HCT116 (cell line): ENCODE measurements at regions not wholly inside any gene's neighbourhood (a gene's known extent, or its start where the extent isn't known, plus 50 kb on each side); places are given as distances from the start of the nearest gene placed in this dataset.
"Not testable (repeated sequence)": the region's sequence is repeated elsewhere in the genome, so short reads cannot be mapped to it uniquely, and the experiment has no call there.

Source experiments
- ATAC-seq: fragments of 200-7000 bp; cut with Tn5 transposase; 2 replicates; pipeline ENCODE4 v1.9.1; 2020; ENCODE audit warnings: mild to moderate bottlenecking, moderate library complexity
- BruUV-seq: library from RNA; stranded (reverse); fragments of 400-500 nt; replicated peaks from 2 replicates; lab custom pipeline; 2021; lab: Mats Ljungman, UMichigan
- CTCF ChIA-PET: fragments of 300-600 bp; sonication (Branson Sonifier 250); formaldehyde crosslinking; loops from one replicate; lab custom pipeline; 2021; ENCODE audit warnings: antibody characterized with exemption; lab: Charles Lee
- POLR2A ChIA-PET: fragments of 300-600, 350-600 bp; sonication (Branson Sonifier 250); formaldehyde crosslinking; loops from one replicate; lab custom pipeline; 2021; ENCODE audit warnings: antibody characterized with exemption; lab: Charles Lee
- RAD21 ChIA-PET, 2 experiments: fragments of 300-600 bp; sonication (Branson Sonifier 250); formaldehyde crosslinking; loops; one replicate each; lab custom pipeline; 2023; ENCODE audit warnings: low total read pairs in 2 of 2; ENCODE audit not compliant: uncharacterized antibody in 2 of 2, unreplicated experiment in 2 of 2, low non-redundant PET in 1 of 2; lab: Charles Lee
- DNase-seq: peaks from one replicate; pipeline ENCODE4 v3.0.0-alpha.2; 2010; ENCODE audit warnings: low read depth, low spot score
- H2AFZ ChIP-seq: fragments of 200-600 bp; shearing (Covaris generic), sonication (generic); 2 replicates; pipeline ENCODE4 v1.6.1; 2017; ENCODE audit warnings: low read depth, mixed run types, mixed read lengths, antibody characterized with exemption, low read length; ENCODE audit not compliant: poor library complexity, severe bottlenecking
- H3K27ac ChIP-seq: 2 replicates; pipeline ENCODE4 v1.5.1; 2012; ENCODE audit warnings: low read depth, low read length
- H3K27me3 ChIP-seq: fragments of 200-600 bp; sonication (generic); 2 replicates; pipeline ENCODE4 v1.6.1; 2016; ENCODE audit warnings: mixed run types, low read length, mixed read lengths; ENCODE audit not compliant: insufficient read depth
- H3K36me3 ChIP-seq, 2 experiments: fragments of 200-500 bp in 1 of 2; fragments of 200-600 bp in 1 of 2; sonication (Bioruptor generic) in 1 of 2; sonication (generic) in 1 of 2; 2 replicates each; pipeline versions ENCODE4 v1.5.1 to v1.6.1; 2014 to 2016; ENCODE audit warnings: low read length in 2 of 2, inconsistent platforms in 1 of 2, mixed read lengths in 1 of 2, mixed run types in 1 of 2; ENCODE audit not compliant: insufficient read depth in 2 of 2, control insufficient read depth in 1 of 2
- H3K4me1 ChIP-seq, 2 experiments: fragments of 200-600 bp in 1 of 2; sonication (generic) in 1 of 2; 2 replicates each; pipeline versions ENCODE4 v1.5.1 to v1.6.1; 2012 to 2017; ENCODE audit warnings: low read length in 2 of 2, inconsistent platforms in 1 of 2, mild to moderate bottlenecking in 1 of 2, mixed read lengths in 1 of 2, mixed run types in 1 of 2, moderate library complexity in 1 of 2; ENCODE audit not compliant: insufficient read depth in 2 of 2, control insufficient read depth in 1 of 2
- H3K4me2 ChIP-seq: fragments of 200-600 bp; sonication (generic); 2 replicates; pipeline ENCODE4 v1.6.1; 2017; ENCODE audit warnings: mixed run types, low read length, mixed read lengths
- H3K4me3 ChIP-seq, 2 experiments: fragments of 200-600 bp in 1 of 2; sonication (generic) in 1 of 2; replicated peaks in 1 of 2; 2 replicates each; pipeline ENCODE4 v1.5.1; 2011 to 2016; ENCODE audit warnings: low read length in 2 of 2, control low read depth in 1 of 2, low read depth in 1 of 2, mild to moderate bottlenecking in 1 of 2, mixed read lengths in 1 of 2, mixed run types in 1 of 2
- H3K79me2 ChIP-seq: fragments of 200-600 bp; sonication (generic); 2 replicates; pipeline ENCODE4 v1.6.1; 2017; ENCODE audit warnings: mild to moderate bottlenecking, mixed run types, low read length, moderate library complexity, mixed read lengths; ENCODE audit not compliant: insufficient read depth
- H3K9ac ChIP-seq: fragments of 200-600 bp; sonication (generic); 2 replicates; pipeline ENCODE4 v1.6.1; 2016; ENCODE audit warnings: low read length, mixed read lengths
- H3K9me2 ChIP-seq: fragments of 200-600 bp; sonication (generic), shearing (Covaris generic); 2 replicates; pipeline ENCODE4 v1.6.1; 2017; ENCODE audit warnings: mixed run types, mild to moderate bottlenecking, moderate library complexity; ENCODE audit not compliant: insufficient read depth
- H3K9me3 ChIP-seq, 2 experiments: fragments of 200-500 bp in 1 of 2; fragments of 200-600 bp in 1 of 2; sonication (Bioruptor generic) in 1 of 2; sonication (generic) in 1 of 2; 2 replicates each; pipeline ENCODE4 v1.6.1; 2014 to 2017; ENCODE audit warnings: low read length in 2 of 2, mixed read lengths in 2 of 2, inconsistent platforms in 1 of 2, low read depth in 1 of 2, mild to moderate bottlenecking in 1 of 2, mixed run types in 1 of 2, moderate library complexity in 1 of 2; ENCODE audit not compliant: control insufficient read depth in 1 of 2, insufficient read depth in 1 of 2
- H4K20me1 ChIP-seq: fragments of 200-600 bp; sonication (generic), shearing (Covaris generic); 2 replicates; pipeline ENCODE4 v1.6.1; 2017; ENCODE audit warnings: mixed run types, mild to moderate bottlenecking, moderate library complexity; ENCODE audit not compliant: insufficient read depth
- CEBPB ChIP-seq: IDR thresholded peaks from 2 replicates; pipeline ENCODE4 v1.6.1; 2012; ENCODE audit warnings: low read depth
- ELF1 ChIP-seq: IDR thresholded peaks from 2 replicates; pipeline ENCODE4 v1.6.1; 2012; ENCODE audit warnings: low read depth, borderline replicate concordance
- EZH2 ChIP-seq: fragments of 200-600 bp; sonication (generic); IDR thresholded peaks from 2 replicates; pipeline ENCODE4 v1.6.1; 2017; ENCODE audit warnings: antibody characterized with exemption, mixed run types
- EZH2phosphoT487 ChIP-seq: fragments of 200-600 bp; IDR thresholded peaks from 2 replicates; pipeline ENCODE4 v1.6.1; 2018; ENCODE audit warnings: antibody characterized with exemption, borderline replicate concordance
- POLR2AphosphoS5 ChIP-seq: IDR thresholded peaks from 2 replicates; pipeline ENCODE4 v1.6.1; 2011; ENCODE audit warnings: mild to moderate bottlenecking, low read depth, low read length, moderate library complexity
- RAD21 ChIP-seq: IDR thresholded peaks from 2 replicates; pipeline ENCODE4 v1.6.1; 2012; ENCODE audit warnings: low read depth, mild to moderate bottlenecking
- SIN3A ChIP-seq: IDR thresholded peaks from 2 replicates; pipeline ENCODE4 v1.6.1; 2012; ENCODE audit warnings: low read depth
- ZFX ChIP-seq: fragments of 450-650 bp; IDR thresholded peaks from 2 replicates; pipeline ENCODE4 v1.6.1; 2017
- intact Hi-C: fragments of 100-400 bp; cut with micrococcal nuclease; formaldehyde crosslinking; loops from 2 replicates; pipeline ENCODE4 v1.10.0; 2022
- TF ChIP-seq, protein P1 (sequence below), 3 experiments: fragments of 200-600 bp in 1 of 3; sonication (generic) in 1 of 3; IDR thresholded peaks in 2 of 3; conservative IDR thresholded peaks in 1 of 3; 2 replicates each; pipeline ENCODE4 v1.5.1; 2012 to 2017; ENCODE audit warnings: low read depth in 2 of 3, low read length in 2 of 3, antibody characterized with exemption in 1 of 3, borderline replicate concordance in 1 of 3, control low read depth in 1 of 3, mild to moderate bottlenecking in 1 of 3, mixed read lengths in 1 of 3, mixed run types in 1 of 3, moderate library complexity in 1 of 3; ENCODE audit not compliant: insufficient read depth in 1 of 3
- TF ChIP-seq, protein P2 (sequence below): IDR thresholded peaks from 2 replicates; pipeline ENCODE4 v1.6.1; 2012

DNA sequence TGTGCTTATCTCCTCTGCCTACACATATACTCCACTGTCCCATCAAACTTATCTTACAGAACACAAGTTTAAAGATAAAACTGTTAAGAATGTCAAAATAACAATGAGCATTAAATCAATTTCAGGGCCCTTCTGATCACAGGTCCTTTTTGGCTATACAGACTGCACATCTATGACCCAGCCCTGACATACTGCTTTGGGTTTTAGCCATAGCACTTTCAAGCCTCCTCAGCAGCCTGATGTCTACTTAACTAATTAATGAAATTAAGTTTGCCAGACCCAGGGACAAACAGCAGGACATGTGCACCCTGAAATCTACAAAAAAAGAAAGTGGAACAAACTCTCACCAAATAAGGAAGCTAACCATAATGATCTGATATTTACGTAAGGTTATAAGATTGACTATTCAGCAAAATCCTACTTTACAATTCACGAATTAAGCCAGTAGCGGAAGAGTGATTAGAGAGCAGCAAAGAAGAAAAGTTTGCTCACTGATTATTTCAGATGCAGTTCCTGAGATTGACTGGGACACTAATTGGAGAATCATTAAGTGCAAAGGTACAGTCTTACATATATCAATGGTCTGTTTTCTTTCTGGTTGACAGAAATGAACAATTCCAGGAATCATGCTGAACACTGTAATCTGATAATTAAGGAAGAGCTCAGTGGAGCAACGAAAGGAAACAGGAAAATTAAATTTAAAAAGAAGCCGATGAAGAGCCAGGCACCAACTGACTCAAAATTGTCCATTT is 669.3 kb upstream of the LRRN3 start:
- Histone ChIP-seq H3K4me3 (no peak overlapping the region), H3K27ac (no peak overlapping the region), H3K36me3 (no peaks in the 10 kb centered on the region), H4K20me1 (no peaks in the 10 kb centered on the region), H3K9me3 (no peaks in the 10 kb centered on the region), H3K79me2 (no peaks in the 10 kb centered on the region), H3K4me1 (no peaks in the 10 kb centered on the region), H3K27me3 (no peaks in the 10 kb centered on the region), H3K9ac (no peak overlapping the region), H2AFZ (no peak overlapping the region), H3K4me2 (no peak overlapping the region), H3K9me2 (no peaks in the 10 kb centered on the region)
- no TSS peak for BruUV-seq
- ChIA-PET CTCF (no interaction called here), RAD21 (no interaction called here), POLR2A (no interaction called here)
- TF ChIP-seq SIN3A, result no peak
- no peak for ATAC-seq
- intact Hi-C loops, result no loop called here
- no peak for DNase-seq

DNA sequence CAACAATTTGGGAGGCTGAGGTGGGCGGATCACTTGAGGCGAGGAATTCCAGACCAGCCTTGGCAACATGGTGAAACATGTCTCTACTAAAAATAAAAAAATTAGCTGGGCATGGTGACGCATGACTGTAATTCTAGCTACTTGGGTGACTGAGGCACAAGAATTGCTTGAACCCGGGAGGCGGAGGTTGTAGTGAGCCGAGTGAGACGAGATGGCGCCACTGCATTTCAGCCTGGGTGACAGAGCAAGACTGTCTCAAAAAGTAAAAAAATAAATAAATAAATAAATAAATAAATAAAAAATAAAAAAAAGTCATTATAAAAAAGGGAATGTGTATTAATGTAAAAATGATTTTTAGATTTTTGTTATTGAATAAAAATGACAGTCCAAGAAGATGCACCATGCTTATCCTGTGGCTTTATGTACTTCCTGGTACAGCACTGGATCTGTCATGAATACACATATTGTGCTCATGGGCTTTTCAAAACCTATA is 658.8 kb upstream of the LRRN3 start:
- RAD21 ChIA-PET, result no interaction called here
- TF ChIP-seq CEBPB (no peak), POLR2AphosphoS5 (no peak), SIN3A (no peak), ELF1 (no peak), ZFX (no peak), EZH2 (no peak), RAD21 (no peak), EZH2phosphoT487 (no peak)
- TF ChIP-seq, protein P1, sequence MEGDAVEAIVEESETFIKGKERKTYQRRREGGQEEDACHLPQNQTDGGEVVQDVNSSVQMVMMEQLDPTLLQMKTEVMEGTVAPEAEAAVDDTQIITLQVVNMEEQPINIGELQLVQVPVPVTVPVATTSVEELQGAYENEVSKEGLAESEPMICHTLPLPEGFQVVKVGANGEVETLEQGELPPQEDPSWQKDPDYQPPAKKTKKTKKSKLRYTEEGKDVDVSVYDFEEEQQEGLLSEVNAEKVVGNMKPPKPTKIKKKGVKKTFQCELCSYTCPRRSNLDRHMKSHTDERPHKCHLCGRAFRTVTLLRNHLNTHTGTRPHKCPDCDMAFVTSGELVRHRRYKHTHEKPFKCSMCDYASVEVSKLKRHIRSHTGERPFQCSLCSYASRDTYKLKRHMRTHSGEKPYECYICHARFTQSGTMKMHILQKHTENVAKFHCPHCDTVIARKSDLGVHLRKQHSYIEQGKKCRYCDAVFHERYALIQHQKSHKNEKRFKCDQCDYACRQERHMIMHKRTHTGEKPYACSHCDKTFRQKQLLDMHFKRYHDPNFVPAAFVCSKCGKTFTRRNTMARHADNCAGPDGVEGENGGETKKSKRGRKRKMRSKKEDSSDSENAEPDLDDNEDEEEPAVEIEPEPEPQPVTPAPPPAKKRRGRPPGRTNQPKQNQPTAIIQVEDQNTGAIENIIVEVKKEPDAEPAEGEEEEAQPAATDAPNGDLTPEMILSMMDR (IDR thresholded peaks at IDR 0.05 in 2 of 3, conservative IDR thresholded peaks at IDR 0.05 in 1 of 3; ENCODE audit: borderline replicate concordance in 1 of 3, insufficient read depth in 1 of 3, low read depth in 2 of 3, low read length in 2 of 3), result no peak
- TF ChIP-seq, protein P2, sequence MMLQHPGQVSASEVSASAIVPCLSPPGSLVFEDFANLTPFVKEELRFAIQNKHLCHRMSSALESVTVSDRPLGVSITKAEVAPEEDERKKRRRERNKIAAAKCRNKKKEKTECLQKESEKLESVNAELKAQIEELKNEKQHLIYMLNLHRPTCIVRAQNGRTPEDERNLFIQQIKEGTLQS, result no peak
- DNase-seq, result no peak
- Histone ChIP-seq H3K4me3 (no peak overlapping the region), H3K36me3 (no peaks in the 10 kb centered on the region), H4K20me1 (no peaks in the 10 kb centered on the region), H3K27ac (no peak overlapping the region), H3K4me1 (no peaks in the 10 kb centered on the region), H3K27me3 (no peaks in the 10 kb centered on the region), H3K4me2 (no peak overlapping the region), H3K79me2 (no peaks in the 10 kb centered on the region), H3K9me3 (no peaks in the 10 kb centered on the region), H3K9ac (no peak overlapping the region), H3K9me2 (no peaks in the 10 kb centered on the region), H2AFZ (no peak overlapping the region)
- intact Hi-C loops, result no loop called here
- POLR2A ChIA-PET, result no interaction called here
- CTCF ChIA-PET, result interaction anchor here (0.9 kb wide), 1 partner anchor 10 kb away, joined by 3 read pairs; no protein-coding TSS in a partner anchor
- no TSS peak for BruUV-seq
- ATAC-seq, result no peak

- DNase-seq, ATAC-seq, H2AFZ ChIP-seq, CTCF ChIA-PET, H3K4me3 ChIP-seq, H3K79me2 ChIP-seq, intact Hi-C loops, H3K9ac ChIP-seq, H3K9me3 ChIP-seq, H3K4me2 ChIP-seq, RAD21 ChIA-PET, H3K4me1 ChIP-seq, H3K27me3 ChIP-seq, H3K36me3 ChIP-seq, H3K9me2 ChIP-seq, H3K27ac ChIP-seq, H4K20me1 ChIP-seq, BruUV-seq, POLR2A ChIA-PET: not testable (repeated sequence)
Measured at GRCh38 chr7:110438926-110439325, 652.0 kb upstream of the LRRN3 start.
